ENCODE measurements at regions not wholly inside any gene's neighbourhood (a gene's known extent, or its start where the extent isn't known, plus 50 kb on each side); places are given as distances from the start of the nearest gene placed in this dataset.
"Not testable (repeated sequence)": the region's sequence is repeated elsewhere in the genome, so short reads cannot be mapped to it uniquely, and the experiment has no call there.

DNA sequence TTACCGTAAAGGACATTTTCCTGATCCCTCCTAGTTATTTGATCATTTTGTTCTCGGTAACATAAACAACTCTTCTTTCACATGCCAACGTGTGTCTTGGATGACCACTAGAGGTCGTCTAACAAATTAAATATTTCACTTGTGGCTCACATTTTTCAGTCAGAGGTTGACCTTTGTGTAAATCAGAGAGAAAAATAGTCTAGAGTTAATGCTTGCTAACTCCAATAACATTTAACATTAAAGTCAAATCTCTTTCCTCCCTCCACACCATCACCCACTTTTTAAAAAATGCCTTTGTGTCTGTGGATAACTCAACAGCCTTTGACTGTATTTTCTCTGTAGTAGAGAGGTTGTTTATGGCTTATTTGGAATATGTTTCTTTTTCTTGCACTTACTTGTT, 220.5 kb upstream of the B3GALT2 start:
- DNase-seq: peak; percentile 27

DNA sequence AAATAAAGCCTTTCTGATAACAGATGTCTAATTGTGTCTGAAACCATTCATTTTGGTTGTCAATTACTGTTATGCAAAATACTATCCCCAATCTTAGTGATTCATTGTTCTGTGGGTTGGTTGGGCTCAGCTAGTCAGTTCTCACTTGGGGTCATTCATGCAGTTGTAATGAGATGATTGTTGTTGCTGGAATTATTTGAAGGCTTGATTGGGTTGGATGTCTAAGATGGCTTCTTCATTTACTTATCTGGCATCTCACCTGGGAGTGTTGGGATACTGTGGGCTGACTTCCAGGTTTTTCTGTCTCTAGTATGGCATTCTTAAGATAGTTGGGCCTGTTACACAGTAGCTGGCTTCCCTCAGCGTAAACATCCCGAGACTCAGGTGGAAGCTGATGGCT, 217.8 kb upstream of the B3GALT2 start:
- DNase-seq: no peak

DNA sequence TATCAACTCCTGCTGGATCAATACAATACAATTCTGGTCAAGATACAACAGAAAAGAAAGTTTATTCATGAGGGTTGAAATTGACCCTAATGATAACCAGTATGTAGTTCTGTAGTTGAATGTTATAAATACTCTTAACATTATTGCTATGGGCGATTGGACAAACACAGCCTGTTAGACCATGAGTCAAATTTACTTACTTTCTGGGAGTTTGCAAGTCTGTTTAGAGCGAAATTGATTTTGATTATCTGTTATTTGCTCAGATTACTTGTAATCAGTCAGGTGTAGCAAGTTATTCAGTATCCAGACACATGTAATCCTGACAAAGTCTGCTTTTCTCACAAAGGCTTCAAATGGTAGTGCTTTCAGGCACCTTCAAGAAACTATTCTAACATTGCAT, 216.6 kb upstream of the B3GALT2 start:
- no peak for DNase-seq

DNA sequence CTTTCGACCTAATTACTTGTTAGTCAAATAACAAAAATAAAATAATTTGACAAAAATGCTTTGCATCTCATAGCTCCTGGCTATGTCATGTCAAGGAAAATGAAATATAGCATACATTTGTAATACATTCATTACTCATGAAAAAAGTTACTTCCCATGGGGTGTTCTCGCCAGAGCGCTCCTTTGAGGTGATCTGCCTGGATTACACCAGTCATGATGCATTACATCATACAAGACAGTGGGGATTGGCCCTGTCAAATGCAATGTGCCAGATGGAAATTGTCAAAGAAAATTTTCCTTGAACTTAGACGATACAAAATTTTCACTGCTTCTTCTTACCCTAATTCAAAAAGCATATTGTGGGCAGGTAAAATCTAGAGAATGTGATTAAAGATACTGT, 215.6 kb upstream of the B3GALT2 start:
- no peak for DNase-seq

DNA sequence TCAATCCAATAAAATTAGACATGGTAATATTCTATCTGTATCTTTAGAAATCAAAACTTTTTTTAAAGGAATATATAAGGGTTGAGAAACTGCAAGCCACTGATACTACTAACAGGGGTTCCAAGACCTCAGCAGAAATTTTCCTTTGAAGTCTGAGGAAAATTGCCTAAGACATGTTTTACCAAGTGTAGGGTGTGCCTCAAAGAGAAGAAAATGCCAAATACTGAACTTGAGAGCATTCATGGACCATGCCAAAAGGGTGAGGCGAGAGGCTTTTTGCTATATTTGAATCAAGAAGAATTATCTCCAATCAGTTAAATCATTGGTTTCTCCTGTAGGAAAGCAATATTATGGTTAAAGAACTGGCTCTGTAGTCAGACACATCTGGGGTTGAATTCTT, 207.9 kb upstream of the B3GALT2 start:
- DNase-seq: no peak

DNA sequence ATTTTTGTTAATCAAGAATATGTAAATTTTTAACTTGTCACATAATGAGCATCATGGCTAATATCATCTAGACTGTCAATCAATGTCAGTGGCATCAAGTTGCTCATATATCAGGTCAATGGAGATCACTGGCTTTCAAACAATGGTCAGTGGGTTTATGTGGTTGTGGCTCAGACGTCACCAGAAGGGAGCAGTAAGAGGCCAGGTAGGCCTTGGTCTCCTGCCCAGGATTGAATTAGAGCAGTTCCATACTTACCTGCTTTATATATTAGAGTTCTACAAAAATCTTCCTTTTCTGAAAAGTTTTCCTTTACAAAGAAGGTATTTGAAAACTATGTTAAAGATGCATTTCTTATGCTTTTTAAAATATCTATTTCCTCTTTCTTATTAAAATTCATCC, 206.3 kb upstream of the B3GALT2 start:
- DNase-seq: no peak

DNA sequence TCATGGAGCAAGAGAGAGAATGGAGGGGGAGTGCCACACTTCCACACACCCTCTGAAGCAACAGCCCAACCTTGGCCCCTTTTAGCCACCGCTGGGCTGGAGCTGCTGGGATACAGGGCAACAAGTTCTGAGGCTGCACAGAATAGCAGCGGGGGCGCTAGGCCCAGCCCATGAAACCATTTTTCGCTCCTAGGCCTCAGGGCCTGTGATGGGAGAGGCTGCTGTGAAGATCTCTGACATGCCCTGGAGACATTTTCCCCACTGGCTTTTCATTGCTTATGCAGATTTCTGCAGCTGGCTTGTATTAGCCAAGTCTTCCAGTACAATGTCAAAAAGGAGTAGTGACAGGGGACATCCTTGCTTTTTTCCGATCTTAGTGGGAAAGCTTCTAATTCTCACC, 202.3 kb upstream of the B3GALT2 start:
- DNase-seq: no peak

DNA sequence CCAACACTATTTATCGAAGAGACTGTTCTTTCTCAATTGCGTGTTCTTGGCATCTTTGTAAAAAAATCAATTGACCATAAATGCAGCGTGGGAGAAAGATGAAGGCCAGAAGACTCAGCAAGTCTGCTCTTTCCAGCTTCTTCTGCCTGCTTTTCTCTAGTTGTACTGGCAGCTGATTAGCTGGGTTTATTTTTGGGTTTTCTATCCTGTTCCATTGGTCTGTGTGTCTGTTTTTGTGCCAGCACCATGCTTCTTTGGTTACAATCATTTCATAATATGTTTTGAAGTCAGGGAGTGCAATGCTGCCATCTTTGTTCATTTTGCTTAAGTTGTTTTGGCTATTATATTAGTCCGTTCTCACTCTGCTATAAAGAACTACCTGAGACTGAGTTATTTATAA, 201.8 kb upstream of the B3GALT2 start:
- no peak for DNase-seq

DNA sequence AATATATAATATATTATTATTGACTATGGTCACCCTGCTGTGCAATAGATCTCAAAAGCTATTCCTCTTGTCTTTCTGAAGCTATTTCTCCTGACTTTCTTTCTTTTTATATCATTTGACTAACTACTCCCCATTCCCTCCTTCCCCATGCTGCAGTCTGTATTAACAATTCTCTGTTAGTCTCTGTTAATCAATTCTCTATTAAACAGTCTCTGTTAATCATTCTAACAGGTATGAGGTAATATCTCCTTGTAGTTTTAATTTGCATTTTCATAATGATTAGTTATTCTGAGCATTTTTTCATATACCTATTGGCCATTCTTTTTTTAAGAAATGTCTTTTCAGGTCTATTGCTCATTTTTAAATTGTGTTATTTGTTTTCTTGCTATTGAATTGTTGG, 201.0 kb upstream of the B3GALT2 start:
- DNase-seq: no peak

DNA sequence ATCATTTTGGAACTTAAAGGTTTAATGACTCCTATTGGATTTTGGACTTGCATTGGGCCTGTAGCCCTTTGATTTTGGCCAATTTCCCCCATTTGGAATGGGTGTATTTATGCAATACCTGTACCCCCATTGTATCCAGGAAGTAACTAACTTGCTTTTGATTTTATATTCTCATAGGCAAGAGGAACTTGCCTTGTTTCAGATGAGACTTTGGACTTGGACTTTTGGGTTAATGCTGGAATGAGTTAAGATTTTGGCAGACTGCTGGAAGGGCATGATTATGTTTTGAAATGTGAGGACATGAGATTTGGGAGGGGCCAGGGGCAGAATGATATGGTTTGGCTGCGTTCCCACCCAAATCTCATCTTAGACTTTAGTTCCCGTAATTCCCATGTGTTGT, 192.0 kb upstream of the B3GALT2 start:
- not testable (repeated sequence) for DNase-seq

DNA sequence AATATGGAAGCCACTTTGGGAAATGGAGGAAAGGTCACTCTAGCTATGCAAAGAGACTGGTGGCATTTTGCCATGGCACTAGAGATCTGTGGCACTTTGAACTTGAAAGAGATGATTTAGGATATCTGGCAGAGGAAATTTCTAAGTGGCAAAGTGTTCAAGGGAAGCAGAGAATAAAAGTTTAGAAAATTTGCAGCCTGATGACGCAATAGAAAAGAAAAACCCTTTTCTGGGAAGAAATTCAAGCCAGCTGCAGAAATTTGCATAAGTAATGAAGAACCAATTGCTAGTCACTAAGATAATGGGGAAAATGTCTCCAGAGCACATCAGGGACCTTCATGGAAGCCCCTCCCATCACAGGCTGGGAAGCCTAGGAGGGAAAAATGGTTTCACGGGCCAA, 191.1 kb upstream of the B3GALT2 start:
- DNase-seq: no peak

DNA sequence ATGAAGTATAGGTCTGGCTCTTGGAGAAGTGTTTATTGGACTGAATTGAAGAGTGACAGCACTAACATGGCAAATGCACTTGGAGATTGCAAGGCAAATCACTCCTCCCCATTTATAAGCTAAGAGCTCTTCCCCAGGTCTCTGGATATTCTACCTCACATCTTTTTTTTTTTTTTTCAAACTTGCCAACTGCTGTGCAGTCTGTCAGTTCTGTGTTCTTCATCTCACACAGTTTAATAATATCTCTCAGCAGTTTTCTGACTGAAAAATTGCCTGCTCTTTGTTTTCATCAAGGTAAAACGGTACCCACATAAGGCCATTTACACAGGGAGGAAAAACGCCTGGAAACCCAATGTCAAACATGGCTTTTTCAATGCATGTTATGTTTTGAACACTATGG, 186.1 kb upstream of the B3GALT2 start:
- DNase-seq: no peak

DNA sequence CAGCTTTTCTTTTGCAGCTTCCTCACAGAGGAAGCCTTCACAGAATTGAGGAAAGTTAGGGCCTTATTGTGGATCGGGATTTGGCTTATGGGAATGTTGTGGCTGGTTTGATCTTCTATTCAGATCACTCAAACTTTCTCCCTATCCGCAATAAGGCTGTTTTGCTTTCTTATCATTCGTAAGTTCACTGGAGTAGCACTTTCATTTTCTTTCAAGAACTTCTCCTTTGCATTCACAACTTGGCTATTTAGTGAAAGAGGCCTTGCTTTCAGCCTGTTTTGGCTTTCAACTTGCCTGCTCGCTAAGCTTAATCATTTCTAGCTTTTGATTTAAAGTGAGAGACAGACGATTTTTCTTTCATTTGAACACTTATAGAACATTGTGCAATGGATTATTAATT, 181.9 kb upstream of the B3GALT2 start:
- no peak for DNase-seq

DNA sequence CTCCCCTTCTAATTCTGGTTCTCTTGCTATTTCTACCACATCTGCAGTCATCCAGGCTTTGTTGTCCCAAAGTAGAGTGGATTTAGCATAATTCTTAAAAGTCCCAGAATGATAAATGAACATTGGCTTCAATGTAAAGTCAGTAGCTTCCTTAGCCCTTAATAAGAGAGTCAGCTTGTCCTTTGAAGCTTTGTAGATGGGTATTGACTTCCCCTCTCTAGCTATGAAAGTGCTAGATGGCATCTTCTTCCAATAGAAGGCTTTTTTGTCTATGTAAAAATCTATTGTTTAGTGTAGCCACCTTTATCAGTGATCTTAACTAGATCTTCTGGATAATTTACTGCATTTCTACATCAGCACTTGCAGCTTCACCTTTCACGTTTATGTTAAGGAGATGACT, 181.4 kb upstream of the B3GALT2 start:
- DNase-seq: no peak

DNA sequence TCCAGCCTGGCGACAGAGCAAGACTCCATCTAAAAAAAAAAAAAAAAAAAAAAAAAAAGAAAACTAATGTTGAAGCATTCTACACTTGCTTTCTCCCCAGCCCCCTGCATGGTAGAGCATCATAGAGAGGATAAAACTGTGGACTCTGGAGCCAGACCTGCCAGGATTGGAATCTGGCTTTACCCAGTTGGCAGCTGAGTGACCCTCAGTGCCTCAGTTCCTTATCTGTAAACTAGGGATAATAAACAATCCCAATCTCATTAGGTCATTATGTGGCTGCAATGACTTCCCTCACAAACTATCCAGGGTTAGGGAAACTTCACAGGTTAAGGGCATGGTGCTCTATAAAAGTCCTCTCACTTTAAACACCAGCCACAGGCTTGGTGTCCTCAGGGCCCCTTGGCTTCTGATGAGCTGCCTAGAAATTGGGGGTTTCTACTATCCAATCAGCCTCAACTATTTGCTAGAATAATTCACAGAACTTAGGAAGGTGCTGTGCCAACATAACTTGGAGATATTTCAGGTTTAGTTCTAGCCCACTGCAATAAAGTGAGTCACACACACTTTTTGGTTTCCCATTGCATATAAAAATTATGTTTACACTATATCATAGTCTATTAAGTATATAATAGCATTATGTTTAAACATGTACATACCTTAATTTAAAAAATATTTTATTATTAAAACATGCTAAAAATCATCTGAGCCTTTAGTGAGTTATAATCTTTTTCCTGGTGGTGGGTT, 180.5 kb upstream of the B3GALT2 start:
- DNase-seq: no peak

DNA sequence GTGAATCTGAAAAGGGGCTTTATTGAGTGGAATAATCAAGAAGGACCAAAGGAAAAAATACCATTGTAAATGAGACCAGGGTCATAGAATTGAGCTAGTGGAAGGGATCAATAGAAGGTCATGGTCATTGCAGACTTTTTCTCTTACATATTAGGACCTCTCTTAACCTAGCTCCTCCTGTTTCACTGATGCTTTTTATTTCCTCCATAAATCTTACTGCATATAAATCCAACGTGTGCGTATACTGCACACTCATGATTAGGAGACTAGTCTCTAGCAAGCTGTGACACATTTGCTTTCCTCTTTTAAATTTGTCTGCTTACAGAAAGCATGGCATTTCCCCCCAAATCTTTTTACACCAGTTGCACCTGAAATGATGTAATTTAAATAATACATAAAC, 179.6 kb upstream of the B3GALT2 start:
- DNase-seq: no peak

DNA sequence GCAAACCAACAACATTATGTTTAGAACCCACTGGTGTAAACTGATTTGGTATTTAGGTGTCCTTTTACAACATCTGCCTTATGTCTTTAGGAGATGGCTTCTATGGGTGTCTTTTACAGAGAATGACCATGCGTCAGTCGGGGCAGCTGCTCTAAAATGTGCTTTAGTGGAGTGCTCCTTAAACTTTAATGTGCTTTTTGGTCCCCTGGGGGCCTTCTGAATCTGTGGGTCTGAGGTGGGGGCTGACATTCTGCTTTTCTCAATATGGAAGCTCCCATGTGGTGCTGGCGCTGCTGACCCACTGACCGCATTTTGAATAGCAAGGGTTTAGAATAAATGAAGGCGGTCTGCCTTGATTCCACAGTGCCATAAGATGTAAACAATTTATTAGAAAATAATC, 173.2 kb upstream of the B3GALT2 start:
- DNase-seq: no peak

DNA sequence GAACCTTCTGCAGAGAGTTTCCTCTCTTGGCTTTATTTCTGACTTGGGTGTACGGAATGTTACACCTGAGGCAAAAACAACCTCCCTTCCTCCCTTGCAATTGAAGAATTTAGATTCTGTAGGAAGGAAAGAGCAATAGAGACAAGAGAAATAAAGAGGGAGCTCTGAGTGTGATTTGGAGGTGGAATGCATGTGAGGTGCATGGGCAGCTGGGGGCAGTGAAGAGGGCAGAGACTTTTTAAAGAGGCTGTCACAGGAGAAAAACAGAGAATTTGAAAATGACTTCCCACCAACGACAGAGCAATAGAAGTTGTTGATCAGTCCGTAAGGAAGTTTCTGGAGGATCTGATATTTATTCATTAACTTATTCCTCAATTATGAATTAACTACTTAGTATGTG, 172.0 kb upstream of the B3GALT2 start:
- DNase-seq: no peak

DNA sequence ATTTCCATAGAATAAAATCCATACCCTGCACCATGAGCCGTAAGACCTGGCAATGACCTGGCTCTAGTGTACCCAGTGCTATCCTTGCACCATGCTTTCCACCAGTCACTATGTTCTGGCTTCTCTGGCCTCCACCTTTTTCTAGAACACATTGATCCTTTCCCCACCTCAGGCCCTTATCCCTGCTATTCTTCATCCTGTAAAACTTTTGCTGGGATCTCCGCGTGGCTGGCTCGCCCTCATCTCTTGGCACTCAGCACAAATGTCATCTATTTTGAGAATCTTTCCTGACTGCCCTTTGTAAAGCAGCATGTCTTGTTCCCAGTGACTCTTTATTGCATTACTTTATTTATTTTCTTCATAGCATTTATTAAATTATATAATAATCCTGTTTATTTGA, 169.8 kb upstream of the B3GALT2 start:
- no peak for DNase-seq

DNA sequence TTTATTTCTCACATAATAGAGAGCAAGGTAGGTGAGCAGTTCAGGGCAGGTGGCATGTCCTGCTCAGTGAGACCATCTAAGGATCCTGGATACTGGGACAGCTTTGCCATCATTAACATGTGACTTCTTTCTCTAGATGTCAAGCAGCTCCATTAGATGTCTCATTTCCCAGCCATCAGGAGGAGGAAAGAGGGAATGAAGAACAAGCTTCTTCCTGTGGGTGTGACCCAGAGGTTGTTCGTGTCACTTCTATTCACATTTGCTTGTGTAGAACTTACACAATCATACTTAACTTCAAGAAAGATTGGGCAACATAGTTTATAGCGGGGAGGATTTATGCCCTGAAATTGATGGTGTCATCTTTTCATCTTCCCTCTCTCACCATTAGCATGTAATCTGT, 169.2 kb upstream of the B3GALT2 start:
- no peak for DNase-seq

DNA sequence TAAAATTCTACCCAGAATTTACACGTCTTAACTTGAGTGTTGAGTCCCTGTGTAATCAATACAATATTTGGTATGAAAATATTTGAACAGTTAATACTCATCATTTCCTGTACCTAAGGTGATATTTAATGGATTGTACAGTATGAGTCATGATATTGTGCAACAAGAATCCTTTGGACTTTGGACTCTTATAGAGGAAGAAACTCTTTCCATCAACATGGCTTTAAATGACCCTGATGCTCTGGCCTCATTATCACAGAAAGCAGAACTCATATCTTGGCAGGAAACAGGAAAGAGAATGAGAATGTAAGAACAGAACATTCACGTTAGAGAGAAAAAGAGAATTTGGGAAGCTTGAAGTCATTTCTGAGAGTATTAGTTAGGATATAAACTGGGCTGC, 168.8 kb upstream of the B3GALT2 start:
- no peak for DNase-seq

DNA sequence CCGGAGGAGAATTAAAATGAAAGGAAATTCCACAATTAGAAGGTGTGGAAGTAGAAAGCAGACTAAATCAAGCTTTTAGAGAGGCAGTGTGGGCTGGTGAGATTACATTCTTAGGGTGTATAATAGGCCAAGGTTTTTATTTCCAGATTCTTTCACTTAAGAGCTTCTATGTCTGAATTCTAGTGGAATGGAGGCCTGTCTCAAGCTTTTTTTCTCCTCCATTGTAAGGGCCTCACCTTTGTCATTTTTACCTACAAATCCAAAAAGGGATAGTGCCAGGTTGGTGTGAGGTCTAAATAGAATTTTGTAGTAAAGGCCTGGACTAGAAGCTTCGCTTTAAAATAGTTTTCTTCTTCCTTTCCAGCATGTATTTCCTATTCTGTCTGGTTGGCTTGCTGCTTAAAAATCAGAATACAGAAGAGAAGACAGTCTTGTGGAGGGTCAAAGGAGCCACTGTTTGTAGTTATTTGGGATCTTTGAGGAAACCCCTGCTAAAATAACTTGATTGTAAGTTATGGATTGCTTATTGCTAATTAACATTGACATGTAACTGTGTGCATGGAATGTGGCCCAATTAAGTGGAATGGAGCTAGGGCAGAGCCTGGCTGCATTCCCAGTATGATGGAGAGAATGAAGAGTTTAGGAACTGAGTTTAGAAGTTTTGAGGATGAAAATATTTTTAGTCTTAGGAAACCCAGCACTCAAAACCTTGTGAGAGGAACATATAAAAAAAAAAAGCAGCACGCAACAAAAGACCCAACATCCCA, 162.5 kb upstream of the B3GALT2 start:
- no peak for DNase-seq

DNA sequence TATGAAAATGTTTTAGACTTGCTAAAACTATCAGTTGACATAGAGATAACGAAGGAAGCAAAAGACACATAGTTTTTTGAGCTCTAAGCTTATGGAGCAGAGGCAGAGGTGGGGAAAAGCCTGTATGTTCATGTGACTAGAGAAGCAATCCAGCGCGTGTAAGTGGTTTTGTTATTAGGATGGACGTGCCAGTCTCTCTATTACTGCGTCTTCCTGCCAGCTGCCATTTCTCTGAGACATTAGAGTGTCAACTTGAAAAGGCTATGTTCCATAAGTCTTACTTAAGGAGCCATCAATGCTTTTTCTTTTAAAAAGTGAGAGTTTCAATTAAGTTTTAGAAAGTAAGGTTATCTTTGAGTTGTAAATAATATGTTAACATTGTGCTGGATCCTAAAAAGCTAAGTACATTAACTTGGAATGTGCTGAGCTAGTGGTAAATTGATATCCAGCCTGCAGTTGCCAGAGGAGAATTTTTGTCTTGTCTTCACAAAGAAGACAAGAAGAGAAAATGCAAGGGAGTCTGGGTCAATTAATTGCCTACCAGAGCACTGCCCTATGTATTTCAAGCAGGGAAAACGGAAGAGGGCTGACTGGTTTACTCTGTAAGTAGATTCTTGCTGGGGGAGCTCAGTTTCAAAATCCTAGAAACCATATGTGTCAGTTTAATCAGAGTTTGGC, 161.8 kb upstream of the B3GALT2 start:
- no peak for DNase-seq

DNA sequence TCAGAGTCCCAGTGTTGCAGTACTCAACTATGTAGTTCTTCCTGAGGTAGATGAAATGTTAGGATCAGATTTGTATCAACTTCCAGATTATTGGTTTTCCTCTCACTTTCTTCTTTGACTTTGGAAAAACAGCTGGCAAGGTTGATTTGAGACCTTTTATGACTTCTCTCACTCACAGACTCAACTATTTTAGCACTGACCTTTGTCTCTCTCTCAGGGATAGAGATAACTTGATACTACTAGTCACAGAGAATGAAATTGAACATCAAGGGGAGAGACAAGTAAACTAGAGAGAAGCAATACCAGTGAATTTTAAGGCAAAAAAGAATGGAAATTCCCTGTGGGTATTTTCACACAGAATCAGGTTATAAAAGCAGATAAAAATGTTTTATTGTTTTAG, 159.7 kb upstream of the B3GALT2 start:
- no peak for DNase-seq
